ENCODE measurements at regions not wholly inside any gene's neighbourhood (a gene's known extent, or its start where the extent isn't known, plus 50 kb on each side); places are given as distances from the start of the nearest gene placed in this dataset.

DNA sequence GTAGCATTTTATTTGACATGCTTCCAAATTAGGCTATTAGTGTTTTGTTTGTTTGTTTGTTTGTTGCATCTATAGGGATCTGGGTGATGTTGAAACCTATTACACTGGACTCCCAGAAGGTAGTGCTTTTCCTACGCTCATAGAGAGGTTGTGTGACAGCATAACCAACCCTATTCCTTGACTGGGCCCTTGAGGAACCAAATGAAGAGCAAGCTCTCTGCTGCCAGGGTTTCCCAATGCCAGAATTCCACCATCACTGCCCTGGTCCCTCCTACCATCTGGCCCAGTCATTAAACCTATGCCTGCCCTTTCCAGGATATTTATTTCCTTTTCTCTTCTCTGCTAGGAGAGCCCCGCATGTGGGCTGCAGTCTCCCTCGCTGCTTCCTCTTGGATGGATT lies 210.6 kb downstream of the IRS2 start:
- DNase-seq (ENCODE audit: low read depth) = no peak
- Histone ChIP-seq H3K27me3 (ENCODE audit: control insufficient read depth, insufficient read depth, low read length) (no peaks in the 10 kb centered on the region), H3K36me3 (ENCODE audit: control insufficient read depth, insufficient read depth, low read length) (no peaks in the 10 kb centered on the region), H3K4me3 (ENCODE audit: low read depth, low read length) (no peak overlapping the region)
- TF ChIP-seq, protein P1, sequence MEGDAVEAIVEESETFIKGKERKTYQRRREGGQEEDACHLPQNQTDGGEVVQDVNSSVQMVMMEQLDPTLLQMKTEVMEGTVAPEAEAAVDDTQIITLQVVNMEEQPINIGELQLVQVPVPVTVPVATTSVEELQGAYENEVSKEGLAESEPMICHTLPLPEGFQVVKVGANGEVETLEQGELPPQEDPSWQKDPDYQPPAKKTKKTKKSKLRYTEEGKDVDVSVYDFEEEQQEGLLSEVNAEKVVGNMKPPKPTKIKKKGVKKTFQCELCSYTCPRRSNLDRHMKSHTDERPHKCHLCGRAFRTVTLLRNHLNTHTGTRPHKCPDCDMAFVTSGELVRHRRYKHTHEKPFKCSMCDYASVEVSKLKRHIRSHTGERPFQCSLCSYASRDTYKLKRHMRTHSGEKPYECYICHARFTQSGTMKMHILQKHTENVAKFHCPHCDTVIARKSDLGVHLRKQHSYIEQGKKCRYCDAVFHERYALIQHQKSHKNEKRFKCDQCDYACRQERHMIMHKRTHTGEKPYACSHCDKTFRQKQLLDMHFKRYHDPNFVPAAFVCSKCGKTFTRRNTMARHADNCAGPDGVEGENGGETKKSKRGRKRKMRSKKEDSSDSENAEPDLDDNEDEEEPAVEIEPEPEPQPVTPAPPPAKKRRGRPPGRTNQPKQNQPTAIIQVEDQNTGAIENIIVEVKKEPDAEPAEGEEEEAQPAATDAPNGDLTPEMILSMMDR (IDR thresholded peaks at IDR 0.05; ENCODE audit: insufficient read depth, low read length, poor library complexity, severe bottlenecking) = no peak

DNA sequence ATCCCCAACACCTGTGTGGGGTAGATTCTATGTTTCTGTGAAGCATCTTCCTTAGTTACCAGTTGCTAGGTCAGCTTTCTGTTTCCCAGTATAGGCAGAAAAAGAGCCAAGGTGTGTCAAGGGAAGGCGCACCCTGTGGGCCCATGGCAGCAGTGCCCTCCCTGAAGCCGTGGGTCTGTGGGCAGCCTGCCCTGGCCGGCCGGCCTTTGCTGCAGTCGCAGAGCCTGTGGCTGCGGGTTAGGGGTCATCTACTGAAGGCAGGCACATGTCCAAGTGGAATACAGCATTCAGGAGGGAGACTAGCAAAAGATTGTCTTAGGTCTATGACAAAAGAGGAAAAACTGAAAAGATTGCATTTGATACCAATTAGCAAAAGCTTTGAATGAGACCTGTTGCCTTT lies 214.0 kb downstream of the IRS2 start:
- no peak for DNase-seq (ENCODE audit: low read depth)
- Histone ChIP-seq H3K36me3 (ENCODE audit: control insufficient read depth, insufficient read depth, low read length) (no peaks in the 10 kb centered on the region), H3K27me3 (ENCODE audit: control insufficient read depth, insufficient read depth, low read length) (no peaks in the 10 kb centered on the region), H3K4me3 (ENCODE audit: low read depth, low read length) (no peak overlapping the region)
- TF ChIP-seq, protein P1 (IDR thresholded peaks at IDR 0.05; ENCODE audit: insufficient read depth, low read length, poor library complexity, severe bottlenecking) = no peak

DNA sequence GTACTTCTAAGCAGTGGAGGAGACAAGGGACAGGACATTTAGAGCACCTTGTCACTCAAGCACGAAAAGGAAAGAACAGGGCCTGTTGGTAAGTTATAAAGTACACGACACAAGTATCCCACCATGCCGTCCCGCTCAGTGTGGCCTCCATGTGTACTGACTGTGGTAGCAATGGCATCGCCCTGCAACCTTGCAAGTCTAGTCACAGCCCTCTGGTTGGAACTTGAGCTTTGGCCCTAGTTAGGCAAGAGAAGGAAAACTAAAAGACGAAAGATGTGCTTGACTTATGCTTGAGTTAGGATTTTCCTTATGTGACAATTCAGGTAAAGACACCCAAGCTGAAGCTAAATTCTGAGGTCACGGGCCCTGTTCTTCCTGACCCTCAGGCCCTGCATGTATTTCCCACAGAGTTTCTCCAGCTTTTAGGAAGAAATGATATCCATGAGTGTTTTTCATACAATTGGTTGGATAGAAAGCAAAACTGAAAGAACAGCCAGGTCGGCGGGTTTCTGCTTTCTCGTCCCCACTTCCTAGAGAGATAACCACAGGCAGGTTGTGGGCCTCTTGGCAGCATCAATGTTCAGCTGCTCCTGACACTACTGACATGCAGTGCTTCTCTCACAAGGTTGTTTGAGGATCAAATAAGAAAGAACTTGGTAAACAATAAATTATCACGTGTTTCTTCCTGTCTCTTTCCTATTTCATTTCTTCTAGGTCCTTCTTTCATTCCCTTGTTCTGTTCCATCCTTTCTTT lies 216.2 kb downstream of the IRS2 start:
- H3K27me3 ChIP-seq (ENCODE audit: control insufficient read depth, insufficient read depth, low read length) = no peaks in the 10 kb centered on the region
- TF ChIP-seq, protein P1 (IDR thresholded peaks at IDR 0.05; ENCODE audit: insufficient read depth, low read length, poor library complexity, severe bottlenecking) = no peak
- H3K4me3 ChIP-seq (ENCODE audit: low read depth, low read length) = no peak overlapping the region
- no peaks in the 10 kb centered on the region for H3K36me3 ChIP-seq (ENCODE audit: control insufficient read depth, insufficient read depth, low read length)
- DNase-seq (ENCODE audit: low read depth) = no peak

DNA sequence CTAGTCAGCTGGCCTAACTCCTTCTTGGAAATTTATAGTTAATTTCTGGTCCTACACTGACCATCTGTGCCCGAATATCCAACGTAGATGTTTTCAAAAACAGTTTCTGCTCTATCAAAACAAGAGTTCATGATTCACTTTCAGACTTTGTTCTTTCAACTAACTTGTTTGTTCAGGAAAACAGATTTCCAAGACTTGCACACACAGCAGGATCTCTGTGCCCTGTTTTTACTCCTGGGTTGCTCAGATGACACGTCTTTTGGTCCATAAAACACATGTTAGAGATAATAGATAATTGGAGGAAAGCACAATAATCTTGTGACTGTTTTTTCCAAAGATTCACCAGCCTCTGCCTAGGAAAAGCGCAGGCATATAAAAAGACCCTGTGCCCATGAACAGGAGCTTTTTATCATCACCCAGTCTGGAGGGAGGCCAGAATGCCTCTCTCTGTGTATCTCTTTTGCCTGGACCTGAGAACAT lies 218.0 kb downstream of the IRS2 start:
- Histone ChIP-seq H3K4me3 (ENCODE audit: low read depth, low read length) (no peak overlapping the region), H3K27me3 (ENCODE audit: control insufficient read depth, insufficient read depth, low read length) (no peaks in the 10 kb centered on the region), H3K36me3 (ENCODE audit: control insufficient read depth, insufficient read depth, low read length) (no peaks in the 10 kb centered on the region)
- TF ChIP-seq, protein P1 (IDR thresholded peaks at IDR 0.05; ENCODE audit: insufficient read depth, low read length, poor library complexity, severe bottlenecking) = no peak
- no peak for DNase-seq (ENCODE audit: low read depth)

DNA sequence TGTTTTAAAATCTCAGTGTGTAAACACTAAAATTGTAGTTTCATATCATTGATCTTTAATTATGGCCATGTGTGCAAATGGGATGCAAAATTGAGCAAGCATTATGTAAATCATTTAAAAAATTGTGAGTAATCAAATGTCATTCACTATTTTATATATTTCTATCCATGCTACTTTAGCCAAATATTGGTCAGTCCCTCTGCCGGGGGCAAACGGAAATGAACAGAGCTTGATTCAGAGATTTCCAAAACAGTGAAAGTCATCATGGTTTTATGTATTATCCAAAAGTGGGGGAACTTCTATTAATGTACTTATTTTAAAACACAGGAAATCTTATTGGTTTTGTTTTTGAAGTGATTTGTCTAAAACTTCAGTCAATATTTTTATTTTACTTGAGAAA lies 219.1 kb downstream of the IRS2 start:
- H3K27me3 ChIP-seq (ENCODE audit: control insufficient read depth, insufficient read depth, low read length) = no peaks in the 10 kb centered on the region
- TF ChIP-seq, protein P1 (IDR thresholded peaks at IDR 0.05; ENCODE audit: insufficient read depth, low read length, poor library complexity, severe bottlenecking) = no peak
- H3K4me3 ChIP-seq (ENCODE audit: low read depth, low read length) = no peak overlapping the region
- no peaks in the 10 kb centered on the region for H3K36me3 ChIP-seq (ENCODE audit: control insufficient read depth, insufficient read depth, low read length)
- no peak for DNase-seq (ENCODE audit: low read depth)

DNA sequence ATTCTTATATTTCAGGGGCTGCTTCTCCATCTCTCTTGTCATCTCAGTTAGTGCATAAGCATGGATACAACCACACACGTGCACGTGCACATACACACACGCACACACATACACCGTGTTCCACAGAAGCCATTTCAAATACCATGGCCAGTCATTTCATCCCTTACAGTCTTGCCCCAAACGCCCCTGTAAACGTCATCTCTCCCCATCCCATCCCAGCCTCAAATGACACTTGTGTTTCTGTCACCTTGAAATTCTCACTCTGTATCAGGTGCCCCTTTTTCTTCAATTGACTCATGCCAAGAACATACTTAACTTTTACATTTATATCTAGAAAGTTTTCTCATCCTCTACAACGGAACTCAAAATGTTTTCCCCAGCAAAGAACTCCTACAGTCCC lies 220.5 kb downstream of the IRS2 start:
- Histone ChIP-seq H3K27me3 (ENCODE audit: control insufficient read depth, insufficient read depth, low read length) (no peaks in the 10 kb centered on the region), H3K4me3 (ENCODE audit: low read depth, low read length) (no peak overlapping the region), H3K36me3 (ENCODE audit: control insufficient read depth, insufficient read depth, low read length) (no peaks in the 10 kb centered on the region)
- no peak for DNase-seq (ENCODE audit: low read depth)
- TF ChIP-seq, protein P1 (IDR thresholded peaks at IDR 0.05; ENCODE audit: insufficient read depth, low read length, poor library complexity, severe bottlenecking) = no peak
